ENCODE measurements at regions not wholly inside any gene's neighbourhood (a gene's known extent, or its start where the extent isn't known, plus 50 kb on each side); places are given as distances from the start of the nearest gene placed in this dataset.

DNA sequence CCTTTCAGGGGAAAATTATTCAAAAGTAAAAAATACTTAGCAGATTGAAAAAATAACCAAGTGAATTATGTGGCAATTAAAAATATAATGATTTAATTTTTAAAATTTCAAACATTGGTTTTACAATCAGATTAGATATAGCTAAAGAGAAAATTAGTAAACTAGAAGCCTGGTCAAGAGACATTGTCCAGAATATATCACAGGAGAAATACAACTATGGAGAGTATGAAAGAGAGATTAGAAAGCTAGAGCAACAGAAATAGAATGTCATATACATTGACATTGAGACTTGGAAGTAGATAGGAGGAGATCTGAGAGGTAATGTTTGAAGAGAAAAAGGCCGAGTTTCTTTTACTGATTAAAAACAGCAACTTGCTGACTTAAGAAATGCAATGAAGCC, 476.4 kb upstream of the SLC10A2 start:
- H2BK120ac ChIP-seq (replicated peaks; ENCODE audit: low read depth, low read length): no peak overlapping the region
- no peak overlapping the region for H2BK15ac ChIP-seq (ENCODE audit: low read length)
- H2AK5ac ChIP-seq (ENCODE audit: low read depth, low read length): no peak overlapping the region
- H2BK20ac ChIP-seq (ENCODE audit: low read length): no peak overlapping the region
- H2BK5ac ChIP-seq (ENCODE audit: low read depth, low read length): no peak overlapping the region
- ChIA-PET CTCF (ENCODE audit: partially characterized antibody) (no interaction called here), POLR2A (ENCODE audit: partially characterized antibody) (no interaction called here)
- H4K8ac ChIP-seq (ENCODE audit: extremely low read depth, insufficient read depth, low read length): no peak overlapping the region
- H3K9ac ChIP-seq (replicated peaks in 1 of 4; ENCODE audit: extremely low read depth in 1 of 4, low read depth in 3 of 4, low read length in 3 of 4): no peak overlapping the region
- H3K4me3 ChIP-seq (ENCODE audit: extremely low read depth in 1 of 4, insufficient read depth in 2 of 4, low read depth in 3 of 4, low read length in 4 of 4): no peak overlapping the region
- H4K91ac ChIP-seq (replicated peaks; ENCODE audit: insufficient read length, low read length): no peak overlapping the region
- no peaks in the 10 kb centered on the region for H3K27me3 ChIP-seq (replicated peaks in 1 of 4; ENCODE audit: control insufficient read depth in 3 of 4, extremely low read depth in 1 of 4, insufficient read depth in 3 of 4, low read length in 3 of 4)
- H3K23ac ChIP-seq (ENCODE audit: insufficient read length): no peak overlapping the region
- H3K4ac ChIP-seq (replicated peaks; ENCODE audit: insufficient read length, low read depth, low read length): no peak overlapping the region
- no peaks in the 10 kb centered on the region for H4K20me1 ChIP-seq (replicated peaks in 1 of 2; ENCODE audit: control insufficient read depth in 1 of 2, insufficient read depth in 2 of 2, low read length in 2 of 2)
- no peak overlapping the region for H3K18ac ChIP-seq (ENCODE audit: extremely low read depth, low read length)
- no peak overlapping the region for H3K56ac ChIP-seq (replicated peaks; ENCODE audit: insufficient read length, low read depth, low read length)
- H3K36me3 ChIP-seq (ENCODE audit: control insufficient read depth in 2 of 4, insufficient read depth in 4 of 4, low read length in 3 of 4): no peaks in the 10 kb centered on the region
- no peak for TF ChIP-seq TEAD4 (IDR thresholded peaks at IDR 0.05; ENCODE audit: low read depth, low read length)
- TF ChIP-seq, protein P1, sequence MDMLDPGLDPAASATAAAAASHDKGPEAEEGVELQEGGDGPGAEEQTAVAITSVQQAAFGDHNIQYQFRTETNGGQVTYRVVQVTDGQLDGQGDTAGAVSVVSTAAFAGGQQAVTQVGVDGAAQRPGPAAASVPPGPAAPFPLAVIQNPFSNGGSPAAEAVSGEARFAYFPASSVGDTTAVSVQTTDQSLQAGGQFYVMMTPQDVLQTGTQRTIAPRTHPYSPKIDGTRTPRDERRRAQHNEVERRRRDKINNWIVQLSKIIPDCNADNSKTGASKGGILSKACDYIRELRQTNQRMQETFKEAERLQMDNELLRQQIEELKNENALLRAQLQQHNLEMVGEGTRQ (IDR thresholded peaks at IDR 0.05; ENCODE audit: low read length): no peak
- TF ChIP-seq CHD1 (IDR thresholded peaks at IDR 0.05; ENCODE audit: low read depth, low read length): no peak
- no peak overlapping the region for H3K14ac ChIP-seq (ENCODE audit: insufficient read length)
- H3K4me2 ChIP-seq (ENCODE audit: insufficient read depth in 1 of 2, low read depth in 2 of 2, low read length in 2 of 2): no peak overlapping the region
- DNase-seq (ENCODE audit: low read depth in 1 of 2, low spot score in 2 of 2) (no peak), FAIRE-seq (no peak)
- WGBS, 2 experiments (ENCODE audit: extremely low coverage in 1 of 2, insufficient coverage in 1 of 2, insufficient read length in 1 of 2, insufficient replicate concordance in 2 of 2, low coverage in 1 of 2, low lambda C conversion rate in 2 of 2, missing lambda C conversion rate in 1 of 2): 37% methylated on average over 1 of the region's 1 CpG; no CpG with 5 or more reads in 1 of the 2 experiments
- no peaks in the 10 kb centered on the region for H3K23me2 ChIP-seq (ENCODE audit: low read depth, low read length)
- H3K4me1 ChIP-seq (replicated peaks in 1 of 4; ENCODE audit: control insufficient read depth in 3 of 4, insufficient read depth in 4 of 4, low read length in 3 of 4): no peaks in the 10 kb centered on the region
- H2BK12ac ChIP-seq (ENCODE audit: low read depth, low read length): no peak overlapping the region
- H3K9me3 ChIP-seq (ENCODE audit: insufficient read depth in 2 of 2, low read depth in 1 of 2, low read length in 1 of 2): peaks cover 5 to 7% of the 10 kb centered on the region in 2 experiments; a peak in 2 of 4 replicates
- no peak overlapping the region for H3K27ac ChIP-seq (ENCODE audit: low read depth, low read length)
- H2AFZ ChIP-seq (ENCODE audit: low read length): no peak overlapping the region
- H4K5ac ChIP-seq (ENCODE audit: insufficient read length, low read depth, low read length): no peak overlapping the region
- no peaks in the 10 kb centered on the region for H3K79me1 ChIP-seq (ENCODE audit: low read depth, low read length)
- H3K79me2 ChIP-seq (ENCODE audit: control insufficient read depth in 1 of 2, insufficient read depth in 2 of 2, low read length in 2 of 2): no peaks in the 10 kb centered on the region
